SW 1271 (cell line): ENCODE measurements at regions not wholly inside any gene's neighbourhood (a gene's known extent, or its start where the extent isn't known, plus 50 kb on each side); places are given as distances from the start of the nearest gene placed in this dataset.
"Not testable (repeated sequence)": the region's sequence is repeated elsewhere in the genome, so short reads cannot be mapped to it uniquely, and the experiment has no call there.

Experiments
- DNase-seq, 2 experiments: peaks; one replicate each; lab custom pipeline; 2025; lab: John Stamatoyannopoulos, UW

- no peak for DNase-seq
Observed at GRCh38 chr11:90669094-90669493, 446.2 kb upstream of the CHORDC1 start.

GRCh38 chr11:90668502-90668901 lies 445.7 kb upstream of the CHORDC1 start:
- no peak for DNase-seq

- DNase-seq: no peak
Observed at GRCh38 chr11:90661233-90661632, 438.4 kb upstream of the CHORDC1 start.

GRCh38 chr11:90656171-90656570 lies 433.3 kb upstream of the CHORDC1 start:
- DNase-seq: no peak

- no peak for DNase-seq
Observed at GRCh38 chr11:90650153-90650552, 427.3 kb upstream of the CHORDC1 start.

- no peak for DNase-seq
Observed at GRCh38 chr11:90646706-90647105, 423.9 kb upstream of the CHORDC1 start.

- no peak for DNase-seq
Observed at GRCh38 chr11:90646266-90646665, 423.4 kb upstream of the CHORDC1 start.

GRCh38 chr11:90639461-90639993 lies 416.7 kb upstream of the CHORDC1 start:
- no peak for DNase-seq

- DNase-seq: no peak
Observed at GRCh38 chr11:90635886-90636285, 413.0 kb upstream of the CHORDC1 start.

GRCh38 chr11:90635151-90635550 lies 412.3 kb upstream of the CHORDC1 start:
- no peak for DNase-seq

GRCh38 chr11:90630176-90630575 lies 407.3 kb upstream of the CHORDC1 start:
- no peak for DNase-seq

GRCh38 chr11:90629229-90629806 lies 406.5 kb upstream of the CHORDC1 start:
- no peak for DNase-seq

- no peak for DNase-seq
Observed at GRCh38 chr11:90614318-90614717, 391.5 kb upstream of the CHORDC1 start.

- DNase-seq: not testable (repeated sequence)
Observed at GRCh38 chr11:90613037-90613436, 390.2 kb upstream of the CHORDC1 start.

GRCh38 chr11:90606721-90607120 lies 383.9 kb upstream of the CHORDC1 start:
- no peak for DNase-seq

- no peak for DNase-seq
Observed at GRCh38 chr11:90601261-90601660, 378.4 kb upstream of the CHORDC1 start.

- DNase-seq: no peak
Observed at GRCh38 chr11:90594658-90595057, 371.8 kb upstream of the CHORDC1 start.

GRCh38 chr11:90593099-90593498 lies 370.2 kb upstream of the CHORDC1 start:
- no peak for DNase-seq

- no peak for DNase-seq
Observed at GRCh38 chr11:90590286-90590685, 367.4 kb upstream of the CHORDC1 start.

- no peak for DNase-seq
Observed at GRCh38 chr11:90589735-90590134, 366.9 kb upstream of the CHORDC1 start.

- no peak for DNase-seq
Observed at GRCh38 chr11:90587896-90588295, 365.0 kb upstream of the CHORDC1 start.

- DNase-seq: no peak
Observed at GRCh38 chr11:90585491-90585890, 362.6 kb upstream of the CHORDC1 start.

GRCh38 chr11:90582999-90583398 lies 360.1 kb upstream of the CHORDC1 start:
- DNase-seq: not testable (repeated sequence)

- no peak for DNase-seq
Observed at GRCh38 chr11:90564531-90564930, 341.7 kb upstream of the CHORDC1 start.
